H1 (cell line): ENCODE measurements at regions not wholly inside any gene's neighbourhood (a gene's known extent, or its start where the extent isn't known, plus 50 kb on each side); places are given as distances from the start of the nearest gene placed in this dataset.

Experiments
- BCL11A ChIP-seq, 2 experiments: IDR thresholded peaks; one replicate each; pipeline ENCODE4 v1.6.1; 2011; ENCODE audit warnings: low read depth in 2 of 2, low read length in 2 of 2, mild to moderate bottlenecking in 2 of 2
- CEBPB ChIP-seq: IDR thresholded peaks from 2 replicates; pipeline ENCODE4 v1.6.1; 2012; ENCODE audit warnings: low read depth, low read length
- E2F6 ChIP-seq: IDR thresholded peaks from 2 replicates; pipeline ENCODE4 v1.6.1; 2012; ENCODE audit warnings: inconsistent platforms
- EZH2 ChIP-seq: fragments of 200-600 bp; sonication (generic); IDR thresholded peaks from 2 replicates; pipeline ENCODE4 v1.7.1; 2012; ENCODE audit warnings: low read depth, mild to moderate bottlenecking, moderate library complexity, low read length, inconsistent platforms; ENCODE audit not compliant: severe bottlenecking
- MAX ChIP-seq: IDR thresholded peaks from 2 replicates; pipeline ENCODE4 v1.6.1; 2012; ENCODE audit warnings: inconsistent platforms
- RNF2 ChIP-seq: fragments of 200-900, 300-1000 bp; sonication (generic); IDR thresholded peaks from 2 replicates; pipeline ENCODE4 v1.7.1; 2016; ENCODE audit warnings: borderline replicate concordance, low read depth, mild to moderate bottlenecking, antibody characterized with exemption, low read length; ENCODE audit not compliant: poor library complexity, severe bottlenecking; ENCODE audit errors: missing control alignments
- TF ChIP-seq, protein P1 (sequence below): IDR thresholded peaks from 2 replicates; pipeline ENCODE4 v1.6.1; 2011; ENCODE audit warnings: low read depth, mild to moderate bottlenecking, low read length; ENCODE audit not compliant: insufficient read depth

DNA sequence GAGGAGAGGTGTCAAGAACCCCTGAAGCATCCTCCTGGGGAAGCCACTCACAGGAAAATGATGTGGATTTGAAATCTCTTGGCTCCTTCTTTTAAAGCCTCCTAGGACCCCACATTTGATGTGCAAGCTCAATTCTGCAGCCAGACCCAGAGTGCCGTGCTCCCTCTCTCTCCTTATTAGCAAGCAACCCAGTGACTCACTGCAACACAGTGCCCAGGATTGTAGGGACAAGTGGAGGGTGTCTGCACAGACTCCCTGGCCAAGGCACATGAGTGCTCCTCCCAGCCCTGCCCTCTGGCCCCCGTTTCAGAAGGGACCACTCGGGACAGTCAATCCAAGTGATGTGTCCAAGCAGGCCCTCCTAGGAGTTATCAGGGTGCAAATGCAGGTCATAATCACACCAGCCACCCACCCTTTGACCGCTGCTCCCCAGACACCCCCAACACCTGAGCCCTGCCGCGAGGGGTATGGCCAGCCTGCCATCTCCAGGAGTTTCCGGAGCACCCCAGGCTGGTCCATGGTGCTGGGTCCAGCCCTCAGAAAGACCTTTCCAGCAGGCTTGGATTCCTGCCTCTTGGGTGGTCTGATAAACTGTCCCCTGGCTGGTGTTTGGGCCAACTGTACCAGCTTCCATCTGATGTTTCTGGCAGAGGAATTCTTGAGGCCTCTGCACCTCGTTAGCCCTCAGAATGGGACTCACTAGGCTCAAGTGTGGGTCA, 54.5 kb upstream of the CXCL12 start (continued):
- no peak for TF ChIP-seq CEBPB
- no peak for TF ChIP-seq E2F6
- TF ChIP-seq, protein P1, sequence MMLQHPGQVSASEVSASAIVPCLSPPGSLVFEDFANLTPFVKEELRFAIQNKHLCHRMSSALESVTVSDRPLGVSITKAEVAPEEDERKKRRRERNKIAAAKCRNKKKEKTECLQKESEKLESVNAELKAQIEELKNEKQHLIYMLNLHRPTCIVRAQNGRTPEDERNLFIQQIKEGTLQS, result no peak
- TF ChIP-seq MAX, result no peak
- no peak for TF ChIP-seq BCL11A (IDR thresholded peaks at IDR 0.05; ENCODE audit: low read depth in 2 of 2, low read length in 2 of 2)
- no peak for TF ChIP-seq EZH2
- no peak for TF ChIP-seq RNF2
